ENCODE measurements at regions not wholly inside any gene's neighbourhood (a gene's known extent, or its start where the extent isn't known, plus 50 kb on each side); places are given as distances from the start of the nearest gene placed in this dataset.

DNA sequence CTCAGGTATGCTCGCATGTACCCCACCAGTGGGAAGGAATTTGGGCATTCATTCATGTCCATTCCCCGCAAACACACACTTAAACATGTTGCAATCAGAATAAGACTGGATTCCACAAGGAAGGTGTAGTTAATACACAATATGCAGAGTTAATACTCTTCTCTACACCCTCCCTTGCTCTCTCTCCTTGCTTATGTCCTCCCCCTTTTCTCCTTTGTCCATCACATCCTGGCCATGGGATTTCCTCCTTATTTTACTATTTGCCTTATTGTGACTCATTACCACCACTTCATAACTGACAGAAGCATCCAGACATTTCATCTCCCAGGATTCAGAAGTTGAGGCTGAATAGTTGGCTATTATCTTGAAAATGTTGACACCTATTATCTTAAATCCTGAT is 473.8 kb upstream of the SPHKAP start:
- DNase-seq (ENCODE audit: low read depth) = peak; percentile 65

DNA sequence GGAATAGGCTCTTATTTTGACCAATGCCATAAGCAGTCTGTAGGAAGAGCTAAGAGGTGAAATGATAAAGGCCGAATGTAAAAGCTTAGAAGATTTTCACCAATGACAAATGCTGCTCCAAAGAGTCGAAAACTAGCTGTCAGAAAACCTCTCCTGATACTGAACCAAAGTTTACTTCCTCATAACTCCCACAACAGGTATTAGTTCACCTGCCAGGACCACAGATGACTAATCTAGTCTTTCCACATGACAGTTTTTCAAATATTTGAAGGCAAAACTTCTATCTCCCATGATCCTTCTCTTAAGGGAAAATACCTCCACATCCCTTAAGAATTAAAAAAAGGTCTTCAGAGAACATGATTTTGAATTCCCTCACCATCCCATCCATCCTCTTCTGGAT is 473.2 kb upstream of the SPHKAP start:
- no peak for DNase-seq (ENCODE audit: low read depth)

DNA sequence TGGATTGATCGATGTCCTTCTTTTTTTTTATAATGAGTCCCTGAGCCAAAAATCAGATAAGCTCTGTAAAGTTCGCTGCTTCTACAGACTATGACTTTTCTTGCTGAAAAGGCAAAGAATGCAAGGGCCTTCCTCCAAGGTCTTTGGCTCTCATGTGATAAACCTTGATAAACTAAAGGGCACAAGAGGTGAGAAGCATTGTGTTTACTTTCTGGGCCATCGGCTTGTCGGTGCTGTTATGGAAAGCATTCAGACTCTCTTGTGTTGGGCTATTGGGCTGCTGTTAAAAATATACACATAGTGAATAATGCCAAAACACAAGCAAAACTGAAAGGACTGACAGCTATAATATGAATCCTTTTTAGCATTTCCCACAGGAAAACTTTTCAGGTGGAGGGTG is 472.4 kb upstream of the SPHKAP start:
- DNase-seq (ENCODE audit: low read depth) = no peak

- DNase-seq (ENCODE audit: low read depth) = no peak
These were observed 470.9 kb upstream of the SPHKAP start for GRCh38 chr2:228652366-228652765.

DNA sequence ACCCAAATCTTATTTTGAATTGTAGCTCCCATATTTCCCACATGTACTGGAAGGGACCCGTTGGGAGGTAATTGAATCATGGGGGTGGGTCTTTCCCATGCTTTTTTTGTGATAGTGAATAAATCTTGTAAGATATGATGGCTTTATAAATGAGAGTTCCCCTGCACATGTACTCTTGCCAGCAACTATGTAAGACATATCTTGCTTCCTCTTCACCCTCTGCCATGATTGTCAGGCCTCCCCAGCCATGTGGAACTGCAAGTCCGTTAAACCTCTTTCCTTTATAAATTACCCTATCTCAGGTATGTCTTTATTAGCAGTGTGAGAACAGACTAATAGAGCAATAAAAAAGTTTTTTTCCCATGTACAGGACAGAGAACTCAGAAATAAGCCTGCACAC is 468.4 kb upstream of the SPHKAP start:
- no peak for DNase-seq (ENCODE audit: low read depth)

- DNase-seq (ENCODE audit: low read depth) = no peak
These were observed 468.0 kb upstream of the SPHKAP start for GRCh38 chr2:228649447-228649846.

DNA sequence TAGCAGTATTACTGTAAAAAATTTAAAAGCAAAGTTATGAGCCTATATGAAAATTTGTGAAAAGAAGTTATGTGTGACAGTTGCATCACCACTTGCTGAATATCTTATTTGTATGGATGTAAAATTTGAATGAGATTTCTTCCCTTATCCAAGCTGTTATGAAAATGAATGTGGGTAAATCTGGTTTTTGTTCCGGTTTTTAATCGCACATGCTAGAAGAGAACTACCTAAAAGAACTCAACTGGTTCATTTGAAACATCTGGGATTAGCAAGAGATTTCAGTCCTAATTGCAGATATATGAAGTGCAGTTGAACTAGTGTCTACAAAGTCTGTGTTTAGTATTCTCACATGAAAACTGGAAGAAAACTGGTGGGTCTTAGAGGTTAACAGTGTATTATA is 467.1 kb upstream of the SPHKAP start:
- no peak for DNase-seq (ENCODE audit: low read depth)

- DNase-seq (ENCODE audit: low read depth) = peak; percentile 9
These were observed 464.6 kb upstream of the SPHKAP start for GRCh38 chr2:228646061-228646460.

GRCh38 chr2:228644199-228644598 is 462.7 kb upstream of the SPHKAP start:
- no peak for DNase-seq (ENCODE audit: low read depth)

DNA sequence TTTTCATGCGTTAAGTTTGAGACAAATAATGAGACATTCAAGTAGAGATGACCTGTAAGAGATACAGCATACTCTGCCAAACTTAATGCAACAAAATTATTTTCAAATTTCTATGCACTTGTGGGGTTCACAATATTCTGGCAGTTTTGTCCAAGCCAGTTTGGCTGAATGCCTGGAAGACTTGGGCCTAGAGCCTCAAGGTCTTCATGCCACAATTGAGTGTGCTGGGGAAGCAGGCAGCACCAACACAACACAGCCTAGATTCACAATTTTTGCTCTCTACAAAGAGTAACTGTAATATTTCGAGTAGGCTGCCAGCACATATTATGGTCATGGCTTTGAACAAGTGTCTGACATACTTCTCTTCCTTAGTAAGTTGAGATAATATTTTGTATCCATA is 461.4 kb upstream of the SPHKAP start:
- DNase-seq (ENCODE audit: low read depth) = no peak

- DNase-seq (ENCODE audit: low read depth) = no peak
These were observed 449.3 kb upstream of the SPHKAP start for GRCh38 chr2:228630786-228631185.

DNA sequence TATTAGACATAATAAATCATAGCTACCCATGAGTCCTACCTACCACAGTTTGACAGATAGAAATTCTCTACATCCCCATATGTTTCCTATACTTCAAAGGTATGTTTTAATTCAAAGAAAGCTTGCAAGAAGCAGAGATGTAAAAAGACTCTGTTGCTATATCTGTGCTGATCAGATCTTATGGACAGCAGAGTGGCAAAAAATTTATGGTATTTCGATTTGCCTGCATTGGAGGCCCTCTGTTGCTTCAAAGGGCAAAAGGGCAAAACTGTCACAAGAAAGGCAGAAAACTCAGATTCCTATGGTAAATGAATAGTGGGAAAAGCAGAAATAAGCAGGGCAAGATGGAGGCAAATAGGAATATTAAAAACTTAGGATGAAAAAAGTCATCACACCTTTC is 447.8 kb upstream of the SPHKAP start:
- DNase-seq (ENCODE audit: low read depth) = no peak

DNA sequence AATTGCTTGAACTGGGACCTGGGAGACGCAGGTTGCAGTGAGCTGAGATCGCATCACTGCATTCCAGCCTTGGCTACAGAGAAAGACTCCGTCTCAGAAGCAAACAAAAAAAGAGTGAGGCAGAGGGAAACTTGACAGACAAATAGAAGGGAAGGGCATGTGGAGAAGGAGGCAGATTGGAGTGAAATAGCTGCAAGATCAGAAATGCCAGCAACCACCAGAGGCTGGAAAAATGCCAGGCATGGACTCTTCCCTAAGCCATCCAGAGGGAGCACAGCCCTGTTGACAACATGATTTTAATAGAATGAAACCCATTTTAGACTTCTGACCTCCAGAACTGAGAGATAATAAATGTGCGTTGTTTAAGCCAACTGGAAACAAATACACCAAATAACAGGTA is 447.2 kb upstream of the SPHKAP start:
- no peak for DNase-seq (ENCODE audit: low read depth)

DNA sequence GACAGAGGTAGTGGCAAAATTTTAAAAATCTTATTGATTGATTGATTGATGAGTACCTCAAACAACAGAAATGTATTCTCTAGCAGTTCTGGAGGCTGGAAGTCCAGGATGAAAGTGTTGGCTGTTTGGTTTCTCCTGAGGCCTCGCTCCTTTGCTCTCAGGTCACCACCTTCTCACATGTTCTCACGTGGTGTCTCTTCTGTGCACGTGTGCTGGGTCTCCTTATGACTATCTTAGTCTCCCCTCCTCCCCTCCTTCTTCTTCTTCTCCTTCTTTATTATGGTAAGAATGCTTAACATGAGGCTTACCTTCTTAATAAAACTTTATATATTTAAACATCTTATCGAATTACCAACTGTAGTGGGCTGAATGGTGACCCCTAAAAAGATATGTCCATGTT is 446.0 kb upstream of the SPHKAP start:
- DNase-seq (ENCODE audit: low read depth) = no peak

DNA sequence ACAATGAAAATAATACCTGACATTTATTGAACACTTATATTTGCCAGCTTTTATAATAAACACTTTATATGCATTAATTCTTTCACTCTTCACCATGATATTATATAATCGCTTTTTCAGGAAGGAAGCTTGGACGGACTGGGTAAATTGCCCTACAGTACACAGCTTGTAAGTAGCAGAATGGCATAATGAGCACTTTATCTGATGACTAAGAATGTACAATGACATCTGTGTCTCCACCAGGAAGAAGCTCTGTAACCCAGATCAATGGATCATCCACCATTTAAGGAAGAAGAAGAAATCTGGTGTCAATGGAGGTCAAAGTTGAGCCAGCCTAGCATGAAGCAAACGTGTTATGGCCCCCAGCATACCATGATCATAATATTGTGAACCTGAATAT is 444.0 kb upstream of the SPHKAP start:
- DNase-seq (ENCODE audit: low read depth) = no peak

DNA sequence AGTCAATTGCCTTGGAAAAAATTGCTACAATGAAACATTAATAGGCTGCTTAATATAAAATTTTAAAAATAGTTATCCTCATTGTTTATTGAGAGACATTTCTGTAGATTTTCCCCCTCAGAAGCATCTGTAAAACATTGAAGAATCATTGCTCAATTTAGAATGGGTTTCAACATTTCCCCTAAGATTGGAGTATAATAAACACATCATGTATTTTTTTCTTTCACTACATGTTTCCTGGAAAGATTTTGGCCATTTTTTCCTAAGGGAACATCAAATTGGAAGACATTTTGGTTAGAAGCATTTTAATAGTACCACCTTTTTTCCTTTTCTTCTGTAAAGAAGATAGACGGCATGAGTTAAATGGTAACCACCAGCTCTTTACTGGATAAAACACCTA is 443.2 kb upstream of the SPHKAP start:
- DNase-seq (ENCODE audit: low read depth) = no peak

DNA sequence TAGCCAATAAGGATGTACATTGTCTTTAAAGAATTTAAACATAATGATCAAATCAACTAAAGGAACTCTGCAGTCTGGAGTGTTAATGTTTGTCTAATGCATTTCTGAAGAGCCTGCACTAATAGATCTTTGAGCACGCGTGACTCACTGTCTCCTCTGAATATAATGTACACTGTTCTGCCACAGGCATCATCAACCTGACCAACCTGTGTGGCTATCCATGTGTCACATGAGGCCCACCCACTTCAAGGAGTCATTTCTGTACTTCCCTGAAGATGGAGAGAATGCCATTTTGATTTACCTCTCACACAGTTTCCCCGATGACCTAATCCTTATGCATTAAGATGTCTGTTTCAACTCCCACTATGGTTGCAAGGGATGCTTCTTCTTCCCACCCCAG is 434.0 kb upstream of the SPHKAP start:
- peak; percentile 10 for DNase-seq (ENCODE audit: low read depth)

GRCh38 chr2:228614741-228615140 is 433.3 kb upstream of the SPHKAP start:
- DNase-seq (ENCODE audit: low read depth) = no peak

- peak; percentile 91 for DNase-seq (ENCODE audit: low read depth)
These were observed 431.8 kb upstream of the SPHKAP start for GRCh38 chr2:228613133-228613850.

GRCh38 chr2:228611171-228611570 is 429.7 kb upstream of the SPHKAP start:
- DNase-seq (ENCODE audit: low read depth) = no peak

DNA sequence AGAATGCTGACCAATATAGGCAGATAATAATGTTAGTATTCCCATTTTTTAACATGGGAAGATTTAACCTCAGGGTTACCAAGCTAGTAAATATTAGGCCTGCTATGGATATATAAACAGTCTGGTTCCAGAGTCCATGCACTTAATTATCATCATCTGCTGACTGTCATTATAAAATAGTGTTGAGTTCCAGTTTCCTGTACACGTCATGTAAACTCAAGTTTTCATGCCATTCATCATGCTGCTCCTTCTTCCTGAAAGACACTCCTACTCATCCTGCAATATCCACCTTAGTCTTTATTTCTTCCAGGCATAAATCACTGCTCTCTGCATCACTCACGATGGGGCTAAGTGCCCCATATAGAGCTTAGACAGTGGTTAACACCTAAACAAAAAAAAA is 420.8 kb upstream of the SPHKAP start:
- DNase-seq (ENCODE audit: low read depth) = no peak

GRCh38 chr2:228600265-228600664 is 418.8 kb upstream of the SPHKAP start:
- DNase-seq (ENCODE audit: low read depth) = peak; percentile 75

DNA sequence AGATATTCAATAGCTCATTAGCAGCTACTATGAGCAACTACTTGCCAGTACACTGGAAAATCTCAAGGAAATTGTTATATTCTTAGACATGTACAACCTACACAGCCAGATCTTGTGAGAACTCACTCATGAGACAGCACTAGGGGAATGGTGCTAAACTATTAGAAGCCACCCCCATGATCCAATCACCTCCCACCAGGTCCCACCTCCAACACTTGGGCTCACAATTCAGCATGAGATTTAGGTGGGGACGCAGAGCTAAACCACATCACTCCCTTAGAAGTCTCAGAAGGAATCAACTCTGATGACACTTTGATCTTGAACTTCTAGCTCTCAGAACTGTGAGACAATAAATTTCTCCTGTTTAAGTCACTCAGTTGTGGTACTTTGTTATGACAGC is 418.3 kb upstream of the SPHKAP start:
- no peak for DNase-seq (ENCODE audit: low read depth)

- DNase-seq (ENCODE audit: low read depth) = no peak
These were observed 417.8 kb upstream of the SPHKAP start for GRCh38 chr2:228599297-228599696.
